AG10803 (cell line): ENCODE measurements at regions not wholly inside any gene's neighbourhood (a gene's known extent, or its start where the extent isn't known, plus 50 kb on each side); places are given as distances from the start of the nearest gene placed in this dataset.

ENCODE experiments used
- DNase-seq: peaks from one replicate; pipeline ENCODE4 v3.0.0; 2010; ENCODE audit warnings: low read depth
- H3K4me3 ChIP-seq: 2 replicates; pipeline ENCODE4 v1.5.1; 2011; ENCODE audit warnings: mild to moderate bottlenecking, low read length, control low read depth
- CTCF ChIP-seq: conservative IDR thresholded peaks from 2 replicates; pipeline ENCODE4 v1.5.1; 2011; ENCODE audit warnings: mild to moderate bottlenecking, low read length, control low read depth, inconsistent platforms

GRCh38 chr4:22637306-22637705 lies 55.4 kb upstream of the GBA3 start:
- no peak for DNase-seq
- no peak for TF ChIP-seq CTCF
- H3K4me3 ChIP-seq, result no peak overlapping the region
